ENCODE measurements at regions not wholly inside any gene's neighbourhood (a gene's known extent, or its start where the extent isn't known, plus 50 kb on each side); places are given as distances from the start of the nearest gene placed in this dataset.

GRCh38 chr5:8633259-8633658 lies 764.3 kb downstream of the MTRR start:
- TF ChIP-seq, protein P1, sequence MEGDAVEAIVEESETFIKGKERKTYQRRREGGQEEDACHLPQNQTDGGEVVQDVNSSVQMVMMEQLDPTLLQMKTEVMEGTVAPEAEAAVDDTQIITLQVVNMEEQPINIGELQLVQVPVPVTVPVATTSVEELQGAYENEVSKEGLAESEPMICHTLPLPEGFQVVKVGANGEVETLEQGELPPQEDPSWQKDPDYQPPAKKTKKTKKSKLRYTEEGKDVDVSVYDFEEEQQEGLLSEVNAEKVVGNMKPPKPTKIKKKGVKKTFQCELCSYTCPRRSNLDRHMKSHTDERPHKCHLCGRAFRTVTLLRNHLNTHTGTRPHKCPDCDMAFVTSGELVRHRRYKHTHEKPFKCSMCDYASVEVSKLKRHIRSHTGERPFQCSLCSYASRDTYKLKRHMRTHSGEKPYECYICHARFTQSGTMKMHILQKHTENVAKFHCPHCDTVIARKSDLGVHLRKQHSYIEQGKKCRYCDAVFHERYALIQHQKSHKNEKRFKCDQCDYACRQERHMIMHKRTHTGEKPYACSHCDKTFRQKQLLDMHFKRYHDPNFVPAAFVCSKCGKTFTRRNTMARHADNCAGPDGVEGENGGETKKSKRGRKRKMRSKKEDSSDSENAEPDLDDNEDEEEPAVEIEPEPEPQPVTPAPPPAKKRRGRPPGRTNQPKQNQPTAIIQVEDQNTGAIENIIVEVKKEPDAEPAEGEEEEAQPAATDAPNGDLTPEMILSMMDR (conservative IDR thresholded peaks at IDR 0.05 in 1 of 2, IDR thresholded peaks at IDR 0.05 in 1 of 2; ENCODE audit: low read depth in 1 of 2, low read length in 2 of 2), result no peak
- no peak for TF ChIP-seq EZH2 (IDR thresholded peaks at IDR 0.05; ENCODE audit: low read length, missing control alignments)

Data from fibroblast of lung (primary cell).